Vagina (tissue), 2 donors: ENCODE measurements at regions not wholly inside any gene's neighbourhood (a gene's known extent, or its start where the extent isn't known, plus 50 kb on each side); places are given as distances from the start of the nearest gene placed in this dataset.

Experiments used
- DNase-seq, 2 donors: peaks; one replicate each; pipeline ENCODE4 v3.0.0-alpha.2; 2017; ENCODE audit errors: extremely low spot score in 2 of 2
- H3K27ac ChIP-seq: fragments of 200-600 bp; sonication (generic); one replicate; pipeline ENCODE4 v1.5.1; 2019
- H3K27me3 ChIP-seq: fragments of 200-600 bp; sonication (generic); one replicate; pipeline ENCODE4 v1.5.1; 2019
- H3K36me3 ChIP-seq, 2 donors: fragments of 200-600 bp; sonication (generic); one replicate each; pipeline ENCODE4 v1.5.1; 2017 to 2019
- H3K4me1 ChIP-seq: fragments of 200-600 bp; sonication (generic); one replicate; pipeline ENCODE4 v1.5.1; 2019
- H3K4me3 ChIP-seq, 2 donors: fragments of 200-600 bp; sonication (generic); 1 replicate in 1 of 2; 2 replicates in 1 of 2; pipeline ENCODE4 v1.5.1; 2016 to 2019
- H3K9me3 ChIP-seq: fragments of 200-600 bp; sonication (generic); one replicate; pipeline ENCODE4 v1.5.1; 2019
- POLR2A ChIP-seq, 2 donors: fragments of 450-650 bp; IDR thresholded peaks; one replicate each; pipeline ENCODE4 v1.6.1; 2017; ENCODE audit warnings: antibody characterized with exemption in 2 of 2, mild to moderate bottlenecking in 2 of 2, moderate library complexity in 2 of 2
- POLR2AphosphoS5 ChIP-seq, 2 donors: sonication (generic); formaldehyde crosslinking; IDR thresholded peaks; one replicate each; pipeline ENCODE4 v1.9.0; 2017; ENCODE audit warnings: antibody characterized with exemption in 2 of 2, mild to moderate bottlenecking in 2 of 2, low read depth in 1 of 2; ENCODE audit not compliant: insufficient read depth in 1 of 2
- intact Hi-C: fragments of 100-400 bp; cut with DNase I; formaldehyde crosslinking; loops from one replicate; pipeline ENCODE4 v1.15.1; 2023
- TF ChIP-seq, protein P1 (sequence below), 3 experiments: fragments of 450-650 bp in 2 of 3; fragments of 200-600 bp in 1 of 3; sonication (generic) in 1 of 3; IDR thresholded peaks; one replicate each; pipeline ENCODE4 v1.5.1; 2017 to 2019; ENCODE audit warnings: antibody characterized with exemption in 3 of 3, mild to moderate bottlenecking in 2 of 3, moderate library complexity in 2 of 3

DNA sequence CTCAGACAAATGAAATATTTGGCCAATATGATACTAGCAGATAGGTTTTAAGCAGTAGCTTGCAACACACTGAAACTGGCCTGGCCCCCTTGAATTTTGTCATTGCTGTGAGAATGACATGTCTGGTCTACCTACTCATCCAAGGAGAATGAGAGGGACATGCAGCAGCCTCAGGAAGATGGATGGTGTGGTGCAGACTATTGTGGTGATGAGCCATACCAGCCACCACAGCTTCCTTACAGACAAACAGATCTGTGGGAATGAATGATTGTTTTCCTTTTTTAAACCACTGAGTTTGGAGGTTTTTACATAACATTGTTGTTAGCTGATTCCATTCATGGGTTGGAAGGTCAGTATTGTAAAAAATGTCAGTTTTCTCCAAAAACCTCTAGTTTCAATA, 133.7 kb upstream of the POU1F1 start:
- no peak overlapping the region for H3K4me3 ChIP-seq
- TF ChIP-seq, protein P1, sequence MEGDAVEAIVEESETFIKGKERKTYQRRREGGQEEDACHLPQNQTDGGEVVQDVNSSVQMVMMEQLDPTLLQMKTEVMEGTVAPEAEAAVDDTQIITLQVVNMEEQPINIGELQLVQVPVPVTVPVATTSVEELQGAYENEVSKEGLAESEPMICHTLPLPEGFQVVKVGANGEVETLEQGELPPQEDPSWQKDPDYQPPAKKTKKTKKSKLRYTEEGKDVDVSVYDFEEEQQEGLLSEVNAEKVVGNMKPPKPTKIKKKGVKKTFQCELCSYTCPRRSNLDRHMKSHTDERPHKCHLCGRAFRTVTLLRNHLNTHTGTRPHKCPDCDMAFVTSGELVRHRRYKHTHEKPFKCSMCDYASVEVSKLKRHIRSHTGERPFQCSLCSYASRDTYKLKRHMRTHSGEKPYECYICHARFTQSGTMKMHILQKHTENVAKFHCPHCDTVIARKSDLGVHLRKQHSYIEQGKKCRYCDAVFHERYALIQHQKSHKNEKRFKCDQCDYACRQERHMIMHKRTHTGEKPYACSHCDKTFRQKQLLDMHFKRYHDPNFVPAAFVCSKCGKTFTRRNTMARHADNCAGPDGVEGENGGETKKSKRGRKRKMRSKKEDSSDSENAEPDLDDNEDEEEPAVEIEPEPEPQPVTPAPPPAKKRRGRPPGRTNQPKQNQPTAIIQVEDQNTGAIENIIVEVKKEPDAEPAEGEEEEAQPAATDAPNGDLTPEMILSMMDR (IDR thresholded peaks at IDR 0.05) = no peak
- TF ChIP-seq POLR2A (IDR thresholded peaks at IDR 0.05) = no peak
- no peak for TF ChIP-seq POLR2AphosphoS5 (IDR thresholded peaks at IDR 0.05; ENCODE audit: insufficient read depth in 1 of 2, low read depth in 1 of 2)
- no peaks in the 10 kb centered on the region for H3K36me3 ChIP-seq
- no peaks in the 10 kb centered on the region for H3K9me3 ChIP-seq
- intact Hi-C loops = no loop called here
- H3K27me3 ChIP-seq = no peaks in the 10 kb centered on the region
- no peak for DNase-seq
- no peak overlapping the region for H3K27ac ChIP-seq
- no peaks in the 10 kb centered on the region for H3K4me1 ChIP-seq

DNA sequence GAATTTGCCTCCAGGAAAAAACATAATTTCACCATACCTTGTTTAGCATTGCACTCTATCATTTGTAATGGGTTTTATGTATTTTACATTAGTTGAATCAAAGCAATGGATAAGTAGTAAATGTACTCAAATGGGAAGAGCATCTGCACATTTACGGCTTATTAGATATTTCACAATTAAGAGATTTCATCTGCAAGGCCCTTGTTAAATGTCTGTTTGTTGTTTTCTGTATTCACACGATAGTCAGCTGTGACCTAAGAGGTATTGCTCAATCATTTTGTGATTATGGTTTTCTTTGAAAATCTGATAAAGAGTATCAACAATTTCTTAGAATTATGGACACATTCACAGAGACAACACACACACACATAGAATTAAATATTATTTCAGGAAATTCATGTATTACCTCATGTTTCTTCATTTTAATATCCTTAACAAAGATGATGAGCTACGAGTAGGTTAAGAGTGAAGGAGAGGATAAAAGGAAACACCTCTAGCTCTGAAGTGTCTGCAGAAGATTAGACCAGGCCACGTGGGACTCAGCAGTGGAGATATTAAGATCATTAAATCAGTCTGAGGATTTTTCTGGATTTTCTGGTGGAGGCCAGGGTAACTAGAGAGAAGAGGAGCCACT, 121.9 kb upstream of the POU1F1 start:
- H3K9me3 ChIP-seq = no peaks in the 10 kb centered on the region
- H3K4me3 ChIP-seq = no peak overlapping the region
- no peaks in the 10 kb centered on the region for H3K27me3 ChIP-seq
- TF ChIP-seq POLR2A (IDR thresholded peaks at IDR 0.05) (no peak), POLR2AphosphoS5 (IDR thresholded peaks at IDR 0.05; ENCODE audit: insufficient read depth in 1 of 2, low read depth in 1 of 2) (no peak)
- TF ChIP-seq, protein P1 (IDR thresholded peaks at IDR 0.05) = no peak
- H3K27ac ChIP-seq = no peak overlapping the region
- intact Hi-C loops = no loop called here
- no peaks in the 10 kb centered on the region for H3K36me3 ChIP-seq
- no peak for DNase-seq
- no peaks in the 10 kb centered on the region for H3K4me1 ChIP-seq

GRCh38 chr3:87397211-87397610, 120.8 kb upstream of the POU1F1 start:
- no peak for DNase-seq
- H3K36me3 ChIP-seq = no peaks in the 10 kb centered on the region
- H3K9me3 ChIP-seq = no peaks in the 10 kb centered on the region
- H3K4me1 ChIP-seq = no peaks in the 10 kb centered on the region
- H3K27ac ChIP-seq = no peak overlapping the region
- H3K27me3 ChIP-seq = no peaks in the 10 kb centered on the region
- TF ChIP-seq, protein P1 (IDR thresholded peaks at IDR 0.05) = no peak
- TF ChIP-seq POLR2A (IDR thresholded peaks at IDR 0.05) = no peak
- no peak for TF ChIP-seq POLR2AphosphoS5 (IDR thresholded peaks at IDR 0.05; ENCODE audit: insufficient read depth in 1 of 2, low read depth in 1 of 2)
- no peak overlapping the region for H3K4me3 ChIP-seq
- intact Hi-C loops = no loop called here

DNA sequence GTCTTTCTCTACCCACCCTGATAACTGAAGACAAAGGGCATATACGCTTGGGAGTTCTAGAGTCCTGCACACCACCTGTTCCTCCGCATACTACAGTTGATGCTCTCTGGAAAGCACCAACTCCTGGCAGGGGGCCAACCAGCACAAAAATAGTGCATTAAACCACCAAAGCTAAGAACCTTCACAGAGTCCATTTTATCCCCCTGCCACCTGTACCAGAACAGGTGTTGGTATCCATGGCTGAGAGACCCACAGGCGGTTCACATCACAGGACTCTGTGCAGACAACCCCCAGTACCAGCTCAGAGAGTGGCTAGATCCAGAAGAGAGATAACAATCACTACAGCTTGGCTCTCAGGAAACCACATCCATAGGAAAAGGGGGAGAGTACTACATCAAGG, 114.4 kb upstream of the POU1F1 start:
- no peaks in the 10 kb centered on the region for H3K36me3 ChIP-seq
- TF ChIP-seq POLR2AphosphoS5 (IDR thresholded peaks at IDR 0.05; ENCODE audit: insufficient read depth in 1 of 2, low read depth in 1 of 2) = no peak
- TF ChIP-seq, protein P1 (IDR thresholded peaks at IDR 0.05) = no peak
- no peak for TF ChIP-seq POLR2A (IDR thresholded peaks at IDR 0.05)
- H3K9me3 ChIP-seq = no peaks in the 10 kb centered on the region
- no peaks in the 10 kb centered on the region for H3K4me1 ChIP-seq
- DNase-seq = no peak
- intact Hi-C loops = no loop called here
- no peak overlapping the region for H3K4me3 ChIP-seq
- H3K27ac ChIP-seq = no peak overlapping the region
- H3K27me3 ChIP-seq = no peaks in the 10 kb centered on the region

GRCh38 chr3:87390353-87390752, 114.0 kb upstream of the POU1F1 start:
- DNase-seq = no peak
- no peaks in the 10 kb centered on the region for H3K27me3 ChIP-seq
- intact Hi-C loops = no loop called here
- H3K36me3 ChIP-seq = no peaks in the 10 kb centered on the region
- no peak for TF ChIP-seq POLR2AphosphoS5 (IDR thresholded peaks at IDR 0.05; ENCODE audit: insufficient read depth in 1 of 2, low read depth in 1 of 2)
- no peak overlapping the region for H3K4me3 ChIP-seq
- no peak overlapping the region for H3K27ac ChIP-seq
- no peaks in the 10 kb centered on the region for H3K4me1 ChIP-seq
- no peaks in the 10 kb centered on the region for H3K9me3 ChIP-seq
